ENCODE measurements at regions not wholly inside any gene's neighbourhood (a gene's known extent, or its start where the extent isn't known, plus 50 kb on each side); places are given as distances from the start of the nearest gene placed in this dataset.

GRCh38 chr2:41835401-41835800, 212.4 kb upstream of the PKDCC start:
- no peak for TF ChIP-seq CTCF (IDR thresholded peaks at IDR 0.05; ENCODE audit: insufficient read depth, low read depth, low read length)
- TF ChIP-seq EZH2 (IDR thresholded peaks at IDR 0.05; ENCODE audit: insufficient read depth, low read length), result no peak

All from astrocyte (in vitro differentiated cells and primary cell).